GM13977 (cell line): ENCODE measurements at regions not wholly inside any gene's neighbourhood (a gene's known extent, or its start where the extent isn't known, plus 50 kb on each side); places are given as distances from the start of the nearest gene placed in this dataset.
"Not testable (repeated sequence)": the region's sequence is repeated elsewhere in the genome, so short reads cannot be mapped to it uniquely, and the experiment has no call there.

ENCODE experiments used
- DNase-seq: peaks from one replicate; pipeline ENCODE4 v3.0.0; 2012; ENCODE audit warnings: low spot score
- in situ Hi-C: fragments of 300-500 bp; cut with MboI; formaldehyde crosslinking; loops from one replicate; pipeline ENCODE4 v1.12.0; 2022; ENCODE audit warnings: low sequenced_read_pairs, low pct_unique_long_range_greater_than_20kb, mixed read lengths, inconsistent platforms; ENCODE audit not compliant: unreplicated experiment
- TF ChIP-seq, protein P1 (sequence below): IDR thresholded peaks from 2 replicates; pipeline ENCODE4 v1.5.1; 2012; ENCODE audit warnings: mild to moderate bottlenecking, control low read depth; ENCODE audit not compliant: insufficient read depth; ENCODE audit errors: extremely low read depth, missing control alignments

DNA sequence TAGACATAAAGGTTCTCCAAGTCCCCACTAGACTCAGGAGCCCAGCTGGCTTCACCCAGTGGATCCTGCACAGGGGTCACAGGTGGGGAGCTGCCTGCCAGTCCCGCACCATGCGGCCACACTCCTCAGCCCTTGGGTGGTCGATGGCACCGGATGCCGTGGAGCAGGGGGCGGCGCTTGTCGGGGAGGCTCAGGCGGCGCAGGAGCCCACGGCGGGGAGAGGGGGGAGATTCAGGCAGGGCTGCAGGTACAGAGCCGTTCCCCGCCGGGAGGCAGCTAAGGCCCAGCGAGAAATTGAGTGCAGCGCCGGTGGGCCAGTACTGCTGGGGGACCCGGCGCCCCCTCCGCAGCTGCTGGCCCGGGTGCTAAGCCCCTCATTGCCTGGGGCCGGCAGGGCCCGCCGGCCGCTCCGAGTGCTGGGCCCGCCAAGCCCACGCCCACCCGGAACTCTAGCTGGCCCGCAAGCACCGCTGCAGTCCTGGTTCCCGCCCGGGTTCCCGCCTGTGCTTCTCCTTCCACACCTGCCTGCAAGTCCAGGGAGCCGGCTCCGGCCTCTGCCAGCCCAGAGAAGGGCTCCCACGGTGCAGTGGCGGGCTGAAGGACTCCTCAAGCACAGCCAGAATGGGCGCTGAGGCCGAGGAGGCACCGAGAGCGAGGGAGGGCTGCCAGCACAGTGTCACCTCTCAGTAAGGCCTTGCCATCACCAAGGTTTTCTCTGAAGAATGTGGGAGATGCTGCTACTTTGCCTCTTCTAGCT, 58.4 kb upstream of the PPP1R12A start:
- TF ChIP-seq, protein P1, sequence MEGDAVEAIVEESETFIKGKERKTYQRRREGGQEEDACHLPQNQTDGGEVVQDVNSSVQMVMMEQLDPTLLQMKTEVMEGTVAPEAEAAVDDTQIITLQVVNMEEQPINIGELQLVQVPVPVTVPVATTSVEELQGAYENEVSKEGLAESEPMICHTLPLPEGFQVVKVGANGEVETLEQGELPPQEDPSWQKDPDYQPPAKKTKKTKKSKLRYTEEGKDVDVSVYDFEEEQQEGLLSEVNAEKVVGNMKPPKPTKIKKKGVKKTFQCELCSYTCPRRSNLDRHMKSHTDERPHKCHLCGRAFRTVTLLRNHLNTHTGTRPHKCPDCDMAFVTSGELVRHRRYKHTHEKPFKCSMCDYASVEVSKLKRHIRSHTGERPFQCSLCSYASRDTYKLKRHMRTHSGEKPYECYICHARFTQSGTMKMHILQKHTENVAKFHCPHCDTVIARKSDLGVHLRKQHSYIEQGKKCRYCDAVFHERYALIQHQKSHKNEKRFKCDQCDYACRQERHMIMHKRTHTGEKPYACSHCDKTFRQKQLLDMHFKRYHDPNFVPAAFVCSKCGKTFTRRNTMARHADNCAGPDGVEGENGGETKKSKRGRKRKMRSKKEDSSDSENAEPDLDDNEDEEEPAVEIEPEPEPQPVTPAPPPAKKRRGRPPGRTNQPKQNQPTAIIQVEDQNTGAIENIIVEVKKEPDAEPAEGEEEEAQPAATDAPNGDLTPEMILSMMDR = no peak
- in situ Hi-C loops = no loop called here
- DNase-seq = no peak

DNA sequence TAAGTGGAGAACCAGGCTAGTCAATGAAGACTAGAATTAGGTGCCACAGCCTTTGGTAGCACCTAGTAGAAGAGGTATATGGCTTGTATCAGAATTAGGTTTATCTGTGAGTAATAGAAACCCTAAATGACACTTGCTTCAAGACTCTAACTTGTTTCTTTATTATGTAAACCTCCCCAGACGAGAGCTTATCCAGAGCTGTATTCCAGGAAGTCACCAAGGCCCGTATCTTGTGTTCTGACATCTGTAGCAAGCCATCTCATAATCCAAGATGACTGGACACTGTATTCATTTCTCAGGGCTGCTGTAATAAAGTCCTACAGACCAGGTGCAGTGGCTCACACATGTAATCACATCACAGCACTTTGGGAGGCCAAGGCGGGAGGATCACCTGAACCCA, 56.7 kb upstream of the PPP1R12A start:
- no peak for DNase-seq
- in situ Hi-C loops = no loop called here
- TF ChIP-seq, protein P1 = no peak

DNA sequence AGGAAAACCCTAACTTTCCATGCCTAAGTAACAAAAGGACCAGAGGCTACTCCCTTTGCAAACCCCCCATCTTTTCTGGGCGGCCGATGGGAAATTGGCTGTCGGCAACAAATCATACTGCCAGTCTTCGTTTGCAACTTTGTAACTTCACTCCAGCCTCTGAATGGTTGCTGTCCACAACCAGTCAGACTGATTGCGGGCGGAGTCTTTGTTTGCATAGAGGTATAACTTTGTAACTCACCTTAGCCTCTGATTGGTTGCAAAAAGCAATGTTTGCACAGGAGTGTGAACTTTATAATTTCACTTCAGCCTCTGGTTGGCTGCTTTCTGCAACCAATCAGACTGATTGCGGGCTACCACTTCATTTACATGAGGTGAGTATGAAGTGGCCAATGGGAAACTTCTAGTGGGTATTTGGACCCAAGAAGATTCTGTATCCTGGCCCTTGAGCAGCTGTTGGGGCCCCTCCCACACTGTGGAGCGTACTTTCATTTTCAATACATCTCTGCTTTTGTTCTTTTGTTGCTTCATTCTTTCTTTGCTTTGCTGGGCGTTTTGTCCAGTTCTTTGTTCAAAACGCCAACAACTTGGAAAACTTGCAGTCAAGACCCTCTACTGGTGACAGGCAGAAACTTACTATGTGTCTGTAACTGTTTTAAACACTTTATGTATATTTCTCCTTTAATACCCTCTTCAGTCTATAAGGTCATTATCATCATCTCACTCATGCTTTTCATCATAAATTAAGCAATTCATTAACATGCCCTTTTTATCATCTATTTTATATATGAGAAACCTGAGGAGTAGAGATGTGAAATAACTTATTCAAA, 55.8 kb upstream of the PPP1R12A start:
- DNase-seq, in situ Hi-C loops: not testable (repeated sequence)

DNA sequence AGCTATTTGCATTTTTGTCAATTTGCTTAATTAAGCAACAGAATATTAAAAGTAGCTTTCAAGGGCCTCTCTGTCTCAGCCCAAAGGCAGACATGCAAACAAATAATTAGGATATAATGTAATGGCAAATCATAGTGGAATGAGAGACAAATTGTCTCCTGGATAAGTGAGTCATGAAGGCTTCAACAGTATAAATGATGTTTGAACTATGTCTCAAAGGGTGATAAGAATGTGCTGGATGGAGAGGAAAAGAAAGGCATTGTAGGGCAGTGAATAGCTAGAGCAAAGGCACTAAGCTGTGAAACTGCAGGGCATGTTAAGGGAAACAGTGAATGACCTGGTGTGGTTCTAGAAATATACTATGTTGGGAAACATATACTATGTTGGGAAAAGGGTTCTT, 53.5 kb upstream of the PPP1R12A start:
- TF ChIP-seq, protein P1 = no peak
- no peak for DNase-seq
- in situ Hi-C loops = no loop called here

DNA sequence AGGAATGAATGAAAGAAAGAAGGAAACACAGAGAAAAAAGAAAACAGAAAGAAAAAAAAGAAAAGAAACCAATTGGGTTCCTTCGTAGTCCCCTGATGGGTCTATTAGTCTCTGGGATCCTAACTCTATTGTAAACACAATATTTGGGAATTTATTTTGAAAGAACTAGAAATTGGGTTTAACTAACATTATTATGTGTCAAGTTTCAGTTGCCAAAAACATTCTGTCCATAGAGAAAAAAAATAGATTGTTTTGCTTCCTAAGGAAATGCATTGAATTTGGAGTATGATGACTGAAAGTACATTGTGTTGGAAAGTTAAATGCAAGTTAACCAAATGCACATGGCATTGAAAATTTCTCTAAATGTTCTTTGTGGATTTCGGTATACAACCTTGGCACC, 52.8 kb upstream of the PPP1R12A start:
- DNase-seq = no peak
- TF ChIP-seq, protein P1 = no peak
- in situ Hi-C loops = no loop called here
